ENCODE measurements at regions not wholly inside any gene's neighbourhood (a gene's known extent, or its start where the extent isn't known, plus 50 kb on each side); places are given as distances from the start of the nearest gene placed in this dataset.

- Histone ChIP-seq H3K27me3 (ENCODE audit: insufficient read depth, low read length) (no peaks in the 10 kb centered on the region), H3K27ac (ENCODE audit: low read depth, low read length) (no peak overlapping the region), H4K20me1 (ENCODE audit: insufficient read depth) (no peaks in the 10 kb centered on the region), H3K4me3 (replicated peaks in 1 of 2; ENCODE audit: low read depth in 1 of 2, low read length in 2 of 2) (no peak overlapping the region), H3K9me3 (ENCODE audit: control insufficient read depth in 1 of 2, insufficient read depth in 1 of 2, low read depth in 1 of 2, low read length in 2 of 2) (no peaks in the 10 kb centered on the region), H3K9ac (ENCODE audit: low read length) (no peak overlapping the region), H3K9me2 (ENCODE audit: insufficient read depth) (no peaks in the 10 kb centered on the region), H3K79me2 (ENCODE audit: insufficient read depth, low read length) (no peaks in the 10 kb centered on the region), H3K4me1 (ENCODE audit: control insufficient read depth in 1 of 2, insufficient read depth in 2 of 2, low read length in 2 of 2) (no peaks in the 10 kb centered on the region), H3K36me3 (ENCODE audit: control insufficient read depth in 1 of 2, insufficient read depth in 2 of 2, low read length in 2 of 2) (no peaks in the 10 kb centered on the region), H3K4me2 (ENCODE audit: low read length) (no peak overlapping the region), H2AFZ (ENCODE audit: low read depth, low read length, poor library complexity, severe bottlenecking) (no peak overlapping the region)
- CTCF ChIA-PET: no interaction called here
- POLR2A ChIA-PET: no interaction called here
- RAD21 ChIA-PET (ENCODE audit: low non-redundant PET in 1 of 2, low total read pairs in 2 of 2, uncharacterized antibody in 2 of 2, unreplicated experiment in 2 of 2): no interaction called here
- BruUV-seq (replicated peaks): no TSS peak
- intact Hi-C loops (cut with micrococcal nuclease): no loop called here
- no peak for TF ChIP-seq EGR1 (IDR thresholded peaks at IDR 0.05; ENCODE audit: low read depth)
- TF ChIP-seq CBX3 (IDR thresholded peaks at IDR 0.05; ENCODE audit: low read depth): no peak
- no peak for TF ChIP-seq ELF1 (IDR thresholded peaks at IDR 0.05; ENCODE audit: borderline replicate concordance, low read depth)
- TF ChIP-seq RAD21 (IDR thresholded peaks at IDR 0.05; ENCODE audit: low read depth): no peak
- TF ChIP-seq JUND (IDR thresholded peaks at IDR 0.05): no peak
- TF ChIP-seq ATF3 (IDR thresholded peaks at IDR 0.05): no peak
- ATAC-seq (no peak), DNase-seq (ENCODE audit: low read depth, low spot score) (no peak)
Observed at GRCh38 chr12:58615047-58615446, 305.3 kb downstream of the LRIG3 start.

- no TSS peak for BruUV-seq (replicated peaks)
- RAD21 ChIA-PET (ENCODE audit: low non-redundant PET in 1 of 2, low total read pairs in 2 of 2, uncharacterized antibody in 2 of 2, unreplicated experiment in 2 of 2): no interaction called here
- H3K4me1 ChIP-seq (ENCODE audit: control insufficient read depth in 1 of 2, insufficient read depth in 2 of 2, low read length in 2 of 2): no peaks in the 10 kb centered on the region
- CTCF ChIA-PET: no interaction called here
- no peaks in the 10 kb centered on the region for H3K79me2 ChIP-seq (ENCODE audit: insufficient read depth, low read length)
- ATAC-seq (no peak), DNase-seq (ENCODE audit: low read depth, low spot score) (no peak)
- POLR2A ChIA-PET: no interaction called here
- H3K4me2 ChIP-seq (ENCODE audit: low read length): no peak overlapping the region
- no peak overlapping the region for H3K9ac ChIP-seq (ENCODE audit: low read length)
- H3K9me2 ChIP-seq (ENCODE audit: insufficient read depth): no peaks in the 10 kb centered on the region
- H3K9me3 ChIP-seq (ENCODE audit: control insufficient read depth in 1 of 2, insufficient read depth in 1 of 2, low read depth in 1 of 2, low read length in 2 of 2): no peaks in the 10 kb centered on the region
- H3K36me3 ChIP-seq (ENCODE audit: control insufficient read depth in 1 of 2, insufficient read depth in 2 of 2, low read length in 2 of 2): no peaks in the 10 kb centered on the region
- no peak overlapping the region for H3K27ac ChIP-seq (ENCODE audit: low read depth, low read length)
- H2AFZ ChIP-seq (ENCODE audit: low read depth, low read length, poor library complexity, severe bottlenecking): no peak overlapping the region
- no peaks in the 10 kb centered on the region for H3K27me3 ChIP-seq (ENCODE audit: insufficient read depth, low read length)
- no peak overlapping the region for H3K4me3 ChIP-seq (replicated peaks in 1 of 2; ENCODE audit: low read depth in 1 of 2, low read length in 2 of 2)
- no peaks in the 10 kb centered on the region for H4K20me1 ChIP-seq (ENCODE audit: insufficient read depth)
- intact Hi-C loops (cut with micrococcal nuclease): no loop called here
- TF ChIP-seq POLR2A (IDR thresholded peaks at IDR 0.05; ENCODE audit: borderline replicate concordance, extremely low read depth, insufficient read depth, insufficient read length) (no peak), JUND (IDR thresholded peaks at IDR 0.05) (no peak), ZNF274 (IDR thresholded peaks at IDR 0.05; ENCODE audit: low read depth, low read length) (no peak), ZBTB33 (IDR thresholded peaks at IDR 0.05; ENCODE audit: extremely low read depth, insufficient replicate concordance, low read length) (no peak), RAD21 (IDR thresholded peaks at IDR 0.05; ENCODE audit: low read depth) (no peak), ZFX (IDR thresholded peaks at IDR 0.05) (no peak), SIN3A (IDR thresholded peaks at IDR 0.05; ENCODE audit: low read depth) (no peak), SP1 (IDR thresholded peaks at IDR 0.05; ENCODE audit: low read depth) (no peak), EZH2 (IDR thresholded peaks at IDR 0.05) (no peak), EGR1 (IDR thresholded peaks at IDR 0.05; ENCODE audit: low read depth) (no peak), POLR2AphosphoS5 (IDR thresholded peaks at IDR 0.05; ENCODE audit: low read depth, low read length) (no peak), TCF7L2 (IDR thresholded peaks at IDR 0.05; ENCODE audit: borderline replicate concordance, extremely low read depth, insufficient read depth, insufficient read length) (no peak), FOSL1 (IDR thresholded peaks at IDR 0.05; ENCODE audit: low read depth) (no peak)
- TF ChIP-seq, protein P1, sequence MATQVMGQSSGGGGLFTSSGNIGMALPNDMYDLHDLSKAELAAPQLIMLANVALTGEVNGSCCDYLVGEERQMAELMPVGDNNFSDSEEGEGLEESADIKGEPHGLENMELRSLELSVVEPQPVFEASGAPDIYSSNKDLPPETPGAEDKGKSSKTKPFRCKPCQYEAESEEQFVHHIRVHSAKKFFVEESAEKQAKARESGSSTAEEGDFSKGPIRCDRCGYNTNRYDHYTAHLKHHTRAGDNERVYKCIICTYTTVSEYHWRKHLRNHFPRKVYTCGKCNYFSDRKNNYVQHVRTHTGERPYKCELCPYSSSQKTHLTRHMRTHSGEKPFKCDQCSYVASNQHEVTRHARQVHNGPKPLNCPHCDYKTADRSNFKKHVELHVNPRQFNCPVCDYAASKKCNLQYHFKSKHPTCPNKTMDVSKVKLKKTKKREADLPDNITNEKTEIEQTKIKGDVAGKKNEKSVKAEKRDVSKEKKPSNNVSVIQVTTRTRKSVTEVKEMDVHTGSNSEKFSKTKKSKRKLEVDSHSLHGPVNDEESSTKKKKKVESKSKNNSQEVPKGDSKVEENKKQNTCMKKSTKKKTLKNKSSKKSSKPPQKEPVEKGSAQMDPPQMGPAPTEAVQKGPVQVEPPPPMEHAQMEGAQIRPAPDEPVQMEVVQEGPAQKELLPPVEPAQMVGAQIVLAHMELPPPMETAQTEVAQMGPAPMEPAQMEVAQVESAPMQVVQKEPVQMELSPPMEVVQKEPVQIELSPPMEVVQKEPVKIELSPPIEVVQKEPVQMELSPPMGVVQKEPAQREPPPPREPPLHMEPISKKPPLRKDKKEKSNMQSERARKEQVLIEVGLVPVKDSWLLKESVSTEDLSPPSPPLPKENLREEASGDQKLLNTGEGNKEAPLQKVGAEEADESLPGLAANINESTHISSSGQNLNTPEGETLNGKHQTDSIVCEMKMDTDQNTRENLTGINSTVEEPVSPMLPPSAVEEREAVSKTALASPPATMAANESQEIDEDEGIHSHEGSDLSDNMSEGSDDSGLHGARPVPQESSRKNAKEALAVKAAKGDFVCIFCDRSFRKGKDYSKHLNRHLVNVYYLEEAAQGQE (IDR thresholded peaks at IDR 0.05; ENCODE audit: low read depth): no peak
Observed at GRCh38 chr12:58615576-58615975, 304.7 kb downstream of the LRIG3 start.
